H1 (cell line): ENCODE measurements at regions not wholly inside any gene's neighbourhood (a gene's known extent, or its start where the extent isn't known, plus 50 kb on each side); places are given as distances from the start of the nearest gene placed in this dataset.

Source experiments
- EGR1 ChIP-seq: IDR thresholded peaks from 2 replicates; pipeline ENCODE4 v1.6.1; 2011; ENCODE audit warnings: low read depth, low read length, borderline replicate concordance
- EP300 ChIP-seq, 2 experiments: IDR thresholded peaks; 1 replicate in 1 of 2; 2 replicates in 1 of 2; pipeline ENCODE4 v1.6.1; 2011 to 2012; ENCODE audit warnings: low read depth in 2 of 2, low read length in 2 of 2, mild to moderate bottlenecking in 2 of 2, borderline replicate concordance in 1 of 2, inconsistent platforms in 1 of 2, moderate library complexity in 1 of 2
- EZH2 ChIP-seq: fragments of 200-600 bp; sonication (generic); IDR thresholded peaks from 2 replicates; pipeline ENCODE4 v1.7.1; 2012; ENCODE audit warnings: low read depth, mild to moderate bottlenecking, moderate library complexity, low read length, inconsistent platforms; ENCODE audit not compliant: severe bottlenecking
- POLR2A ChIP-seq, 2 experiments: IDR thresholded peaks; 1 replicate in 1 of 2; 2 replicates in 1 of 2; pipeline ENCODE4 v1.6.1; 2011; ENCODE audit warnings: low read depth in 2 of 2, low read length in 2 of 2, mild to moderate bottlenecking in 2 of 2; ENCODE audit errors: control extremely low read depth in 1 of 2
- RFX5 ChIP-seq: IDR thresholded peaks from 2 replicates; pipeline ENCODE4 v1.6.1; 2011; ENCODE audit warnings: low read depth, low read length, improper control_type of control experiment, borderline replicate concordance
- SP1 ChIP-seq: IDR thresholded peaks from 2 replicates; pipeline ENCODE4 v1.6.1; 2011; ENCODE audit warnings: low read depth, low read length
- TF ChIP-seq, protein P1 (sequence below): IDR thresholded peaks from 2 replicates; pipeline ENCODE4 v1.6.1; 2011; ENCODE audit warnings: low read length, improper control_type of control experiment

DNA sequence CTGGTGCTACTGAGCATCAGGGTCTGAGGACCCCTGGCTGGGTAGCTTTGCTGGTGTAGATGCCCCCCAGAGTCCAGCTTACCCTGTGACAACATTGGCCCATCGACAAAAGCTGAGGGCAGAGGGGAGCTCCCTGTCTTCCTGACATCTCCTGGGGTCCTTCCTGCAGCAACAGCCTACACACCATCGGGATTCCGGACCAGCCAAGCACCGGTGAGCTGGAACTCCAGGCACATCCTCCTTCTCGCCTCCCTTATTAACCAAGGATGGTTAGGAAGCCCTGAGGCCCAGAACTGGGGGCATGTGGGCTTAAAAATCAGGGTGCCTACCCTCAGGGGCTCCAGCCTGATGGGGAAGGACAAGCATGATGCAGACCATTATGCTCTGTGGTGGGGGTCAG lies 658.0 kb downstream of the PTPRU start:
- no peak for TF ChIP-seq EZH2
- TF ChIP-seq EGR1: no peak
- TF ChIP-seq RFX5: no peak
- TF ChIP-seq POLR2A (IDR thresholded peaks at IDR 0.05; ENCODE audit: control extremely low read depth in 1 of 2, low read depth in 2 of 2, low read length in 2 of 2): no peak
- TF ChIP-seq, protein P1, sequence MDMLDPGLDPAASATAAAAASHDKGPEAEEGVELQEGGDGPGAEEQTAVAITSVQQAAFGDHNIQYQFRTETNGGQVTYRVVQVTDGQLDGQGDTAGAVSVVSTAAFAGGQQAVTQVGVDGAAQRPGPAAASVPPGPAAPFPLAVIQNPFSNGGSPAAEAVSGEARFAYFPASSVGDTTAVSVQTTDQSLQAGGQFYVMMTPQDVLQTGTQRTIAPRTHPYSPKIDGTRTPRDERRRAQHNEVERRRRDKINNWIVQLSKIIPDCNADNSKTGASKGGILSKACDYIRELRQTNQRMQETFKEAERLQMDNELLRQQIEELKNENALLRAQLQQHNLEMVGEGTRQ: no peak
- no peak for TF ChIP-seq SP1
- TF ChIP-seq EP300 (IDR thresholded peaks at IDR 0.05; ENCODE audit: borderline replicate concordance in 1 of 2, low read depth in 2 of 2, low read length in 2 of 2): no peak
